AG20443 (cell line): ENCODE measurements at regions not wholly inside any gene's neighbourhood (a gene's known extent, or its start where the extent isn't known, plus 50 kb on each side); places are given as distances from the start of the nearest gene placed in this dataset.
A peak's percentile ranks its signal among the peaks of the same experiment; 100 is the strongest.
"Not testable (repeated sequence)": the region's sequence is repeated elsewhere in the genome, so short reads cannot be mapped to it uniquely, and the experiment has no call there.

Experiments
- DNase-seq: peaks from one replicate; pipeline ENCODE4 v3.0.0; 2012; ENCODE audit warnings: low spot score, mixed read lengths

DNA sequence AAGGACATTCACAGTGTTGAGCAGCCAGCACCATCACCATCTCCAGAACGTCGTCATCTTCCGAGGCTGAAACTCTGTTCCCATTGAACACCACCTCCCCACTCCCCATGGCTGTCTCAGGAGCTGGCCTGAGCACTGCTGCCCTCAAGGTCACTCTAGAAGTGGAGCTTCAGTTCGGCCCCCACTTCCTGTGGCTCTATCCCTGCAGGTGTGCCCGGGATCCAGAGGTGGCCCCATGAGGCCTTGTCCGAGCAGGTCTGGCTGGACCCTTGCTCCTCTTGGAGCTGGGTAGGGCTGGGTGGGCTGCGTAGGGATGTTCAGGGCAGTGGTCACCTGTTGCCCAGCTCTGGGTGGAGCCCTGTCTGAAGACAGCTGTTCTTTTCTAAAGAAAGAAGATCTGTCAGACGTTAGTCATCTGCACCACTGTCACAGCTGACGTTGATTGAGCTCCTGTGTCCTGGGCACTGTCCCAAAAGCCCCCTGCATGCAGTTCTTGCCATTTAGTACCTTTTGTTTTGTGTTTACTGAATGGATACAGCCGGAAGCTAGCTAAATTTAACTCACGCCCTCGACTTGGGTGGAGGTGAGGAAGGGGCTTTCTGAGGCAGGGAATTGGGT, 75.5 kb upstream of the CLDN5 start:
- no peak for DNase-seq

DNA sequence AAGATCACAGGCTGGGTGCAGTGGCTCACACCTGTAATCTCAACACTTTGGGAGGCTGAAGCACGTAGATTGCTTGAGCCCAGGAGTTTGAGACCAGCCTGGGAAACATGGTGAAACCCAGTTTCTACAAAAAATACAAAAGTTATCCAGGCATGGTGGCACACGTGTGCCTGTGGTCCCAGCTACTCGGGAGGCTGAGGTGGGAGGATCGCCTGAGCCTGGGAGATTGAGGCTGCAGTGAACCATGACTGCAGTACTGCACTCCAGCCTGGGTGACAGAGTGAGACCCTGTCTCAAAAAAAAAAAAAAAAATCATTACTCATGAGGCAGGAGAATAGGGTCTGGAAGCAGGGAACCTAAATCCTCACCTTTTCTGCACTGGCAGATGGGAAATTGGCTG, 79.1 kb upstream of the CLDN5 start:
- DNase-seq, result not testable (repeated sequence)

DNA sequence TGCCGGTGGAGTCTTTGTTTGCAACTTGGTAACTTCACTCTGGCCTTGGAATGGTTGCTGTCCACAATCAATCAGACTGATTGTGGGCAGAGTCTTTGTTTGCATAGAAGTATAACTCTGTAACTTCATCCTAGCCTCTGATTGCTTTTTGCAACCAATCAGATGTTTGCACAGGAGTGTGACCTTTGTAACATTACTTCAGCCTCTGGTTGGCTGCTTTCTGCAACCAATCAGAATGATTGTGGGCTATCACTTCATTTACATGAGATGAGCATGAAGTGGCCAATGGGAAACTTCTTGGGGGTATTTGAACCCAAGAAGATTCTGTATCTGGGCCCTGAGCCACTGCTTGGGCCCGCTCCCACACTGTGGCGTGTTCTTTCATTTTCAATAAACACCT, 79.6 kb upstream of the CLDN5 start:
- no peak for DNase-seq

DNA sequence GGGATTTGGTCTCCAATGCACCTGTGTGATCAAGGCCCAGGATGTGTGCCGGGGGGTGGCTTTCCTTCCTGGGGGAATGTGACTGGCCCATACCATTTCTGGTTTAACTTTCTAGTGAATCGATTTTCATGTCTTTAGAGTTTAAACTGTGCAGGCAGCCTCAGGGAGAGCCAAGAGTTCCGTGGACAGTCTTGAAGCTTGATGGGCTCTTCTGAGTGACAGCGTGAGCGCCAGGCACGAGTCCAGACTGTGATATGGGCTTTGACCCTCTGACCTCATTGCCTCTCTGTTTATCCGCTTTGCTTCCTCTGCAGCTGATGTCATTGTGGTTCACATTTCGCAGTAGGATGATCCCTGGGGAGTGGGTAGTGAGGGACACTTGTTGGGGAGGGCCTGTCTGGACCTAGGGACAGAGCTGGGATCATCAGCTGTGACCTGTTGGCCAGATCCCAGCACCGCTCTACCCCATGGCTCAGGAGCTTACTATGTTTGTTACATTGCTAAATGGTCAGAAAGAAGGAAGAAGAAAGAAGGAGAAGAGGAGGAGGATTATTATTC, 80.6 kb upstream of the CLDN5 start:
- DNase-seq, result no peak

DNA sequence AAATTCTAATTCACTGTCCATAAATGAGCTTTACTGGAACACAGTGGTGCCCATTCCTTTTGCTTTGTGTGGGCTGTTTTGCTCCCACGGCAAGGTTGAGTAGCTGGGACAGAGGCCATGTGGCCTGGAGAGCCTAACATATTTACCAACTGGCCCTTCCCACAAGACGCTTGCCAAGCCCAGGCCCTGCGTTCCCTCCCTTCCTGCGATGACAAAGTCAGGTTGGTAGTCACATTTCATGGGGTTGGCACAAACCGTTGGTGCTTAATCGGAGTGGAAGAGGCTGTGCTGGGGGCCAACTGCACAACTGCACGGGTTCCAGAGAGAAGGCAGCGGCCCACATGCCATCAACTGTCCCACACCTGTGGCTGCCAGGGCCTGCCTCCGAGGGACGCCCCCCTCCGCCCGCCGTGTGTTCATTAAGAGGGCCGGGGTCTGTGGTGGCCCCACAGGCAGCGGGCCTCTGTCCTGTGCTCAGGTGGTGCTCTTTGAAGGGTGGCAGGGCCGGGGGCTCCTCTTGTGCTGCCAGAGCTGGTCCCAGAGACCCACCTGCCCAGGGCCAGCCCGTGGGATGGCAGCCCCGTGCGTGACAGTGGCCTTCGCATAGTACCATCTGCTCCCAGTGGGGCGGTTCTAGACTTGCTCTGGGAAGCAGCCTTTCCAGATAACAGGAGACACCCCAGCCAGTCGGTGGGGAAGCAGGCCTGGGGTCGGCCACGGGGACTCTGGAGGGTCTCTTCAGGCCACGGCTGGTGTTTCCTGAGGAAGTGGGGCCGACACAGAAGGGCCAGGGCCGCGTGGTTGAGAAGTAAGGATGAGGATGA, 81.5 kb upstream of the CLDN5 start:
- no peak for DNase-seq

DNA sequence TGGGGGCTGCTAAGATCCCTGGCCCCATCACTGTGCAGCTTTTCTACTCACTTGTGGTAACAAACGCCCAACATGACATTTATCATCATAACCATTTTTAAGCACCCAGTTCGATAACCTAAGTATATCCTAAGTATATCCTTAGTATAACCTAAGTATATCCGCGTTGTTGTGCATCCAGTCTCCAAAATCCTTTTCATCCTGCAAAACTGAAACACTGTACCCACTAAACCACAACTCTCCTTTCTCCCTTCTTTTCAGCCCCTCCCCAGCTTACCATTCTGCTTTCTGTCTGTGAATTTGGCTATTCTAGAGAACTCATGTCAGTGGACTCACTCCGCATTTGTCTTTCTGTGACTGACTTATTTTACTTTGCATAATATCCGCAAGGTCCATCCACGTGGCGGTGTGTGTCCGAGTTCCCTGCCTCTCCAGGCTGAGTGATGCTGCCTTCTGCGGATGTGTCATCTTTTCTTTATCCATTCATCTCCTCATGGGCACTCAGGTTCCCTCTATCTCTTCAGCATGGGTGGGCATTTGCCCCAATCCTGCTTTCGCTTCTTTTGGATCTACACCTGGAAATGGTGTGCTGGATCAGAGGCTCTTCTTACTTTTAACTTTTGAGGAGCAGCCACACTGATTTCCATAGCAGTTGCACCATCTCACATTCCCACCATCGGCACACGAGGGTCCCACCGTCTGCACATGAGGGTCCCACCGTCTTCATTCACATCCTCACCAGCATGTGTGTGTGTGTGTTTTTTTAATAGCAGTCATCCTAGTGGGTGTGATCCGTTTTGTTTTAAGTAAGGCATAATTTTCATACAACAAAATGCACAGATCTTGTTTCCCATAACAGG, 82.4 kb upstream of the CLDN5 start:
- DNase-seq, result no peak

DNA sequence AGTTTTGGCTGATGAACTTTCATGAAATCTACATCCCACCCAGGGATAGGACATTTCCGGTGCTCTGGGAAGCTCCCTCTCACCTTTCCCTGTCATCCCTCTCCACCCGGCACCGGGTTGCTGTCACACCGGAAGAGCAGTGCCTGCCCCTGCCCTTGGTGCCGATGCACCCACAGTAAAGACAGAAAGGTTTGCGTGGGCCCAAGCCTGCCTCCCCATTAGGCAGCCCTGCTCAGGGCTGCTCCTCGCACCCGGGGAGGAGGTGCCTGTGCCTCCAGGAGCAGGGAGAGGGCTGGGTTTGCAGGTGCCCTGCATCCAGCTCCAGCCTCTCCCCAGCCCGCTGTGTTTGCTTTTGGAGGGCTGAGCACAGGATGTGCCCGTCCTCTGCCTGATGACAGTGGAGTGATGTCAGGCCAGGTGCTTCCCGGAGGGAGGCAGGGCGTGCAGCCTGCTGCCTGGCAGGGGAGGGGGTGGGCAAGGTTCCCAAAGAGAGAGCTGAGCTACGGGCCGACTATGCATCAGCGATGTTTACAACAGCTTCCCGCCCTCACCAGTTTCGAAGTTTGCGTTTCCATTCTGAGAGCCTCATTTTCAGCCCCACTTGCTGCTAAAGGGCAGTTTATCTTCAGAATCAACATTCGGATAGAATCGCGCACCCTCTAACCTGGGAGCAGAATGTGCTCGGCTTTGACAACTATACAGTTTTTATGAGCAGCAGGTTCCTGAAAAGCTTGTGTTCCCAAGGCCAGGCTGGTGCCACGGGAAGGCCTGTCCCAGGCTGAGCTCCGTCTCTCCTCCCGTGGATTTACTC, 83.2 kb upstream of the CLDN5 start:
- no peak for DNase-seq

DNA sequence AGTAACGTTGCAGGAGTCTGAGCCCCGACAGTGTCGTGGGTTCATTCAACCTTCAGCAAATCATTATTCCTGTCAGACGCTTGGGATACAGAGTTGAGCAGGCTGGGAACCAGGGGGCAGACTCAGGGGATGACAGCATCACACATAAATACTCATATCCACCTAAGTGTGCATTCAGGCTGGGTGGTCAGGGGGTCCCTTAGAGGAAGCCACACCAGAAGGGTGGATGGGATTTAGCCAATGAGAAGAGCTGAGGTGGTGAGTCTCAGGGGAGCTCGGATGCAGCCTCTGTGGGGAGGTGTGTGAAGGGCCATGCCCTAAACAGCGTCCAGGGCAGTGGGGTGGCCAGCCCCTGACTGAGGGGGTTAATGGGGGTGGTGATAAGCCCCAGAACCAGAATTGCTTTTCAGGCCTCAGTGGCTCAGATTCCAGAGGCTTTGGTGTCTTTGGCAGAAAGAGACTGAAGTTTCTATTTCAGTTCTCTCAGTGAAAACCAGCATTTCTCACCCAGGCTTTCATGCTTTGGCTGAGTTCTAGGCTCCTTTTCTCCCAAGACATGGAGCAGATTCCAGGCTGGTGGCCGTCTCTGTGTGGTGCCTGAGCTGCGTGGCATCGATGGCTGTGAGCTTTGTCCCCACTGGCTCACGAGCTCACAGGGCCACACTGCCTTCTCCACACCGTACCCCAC, 83.9 kb upstream of the CLDN5 start:
- DNase-seq, result no peak

DNA sequence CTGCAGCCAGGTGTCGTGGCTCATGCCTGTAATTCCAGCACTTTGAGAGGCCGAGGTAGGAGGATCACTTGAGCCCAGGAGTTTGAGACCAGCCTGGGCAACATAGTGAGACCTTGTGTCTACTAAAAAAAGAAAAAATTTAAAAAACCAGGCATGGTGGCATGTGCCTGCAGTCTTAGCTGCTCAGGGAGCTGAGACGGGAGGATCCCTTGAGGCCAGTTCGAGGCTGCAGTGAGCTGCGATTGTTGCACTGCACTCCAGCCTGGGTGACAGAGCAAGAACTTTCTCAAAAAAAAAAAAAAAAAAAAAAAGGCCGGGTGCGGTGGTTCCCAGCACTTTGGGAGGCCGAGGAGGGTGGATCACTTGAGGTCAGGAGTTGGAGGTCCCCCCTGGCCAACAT, 85.5 kb upstream of the CLDN5 start:
- DNase-seq, result not testable (repeated sequence)

DNA sequence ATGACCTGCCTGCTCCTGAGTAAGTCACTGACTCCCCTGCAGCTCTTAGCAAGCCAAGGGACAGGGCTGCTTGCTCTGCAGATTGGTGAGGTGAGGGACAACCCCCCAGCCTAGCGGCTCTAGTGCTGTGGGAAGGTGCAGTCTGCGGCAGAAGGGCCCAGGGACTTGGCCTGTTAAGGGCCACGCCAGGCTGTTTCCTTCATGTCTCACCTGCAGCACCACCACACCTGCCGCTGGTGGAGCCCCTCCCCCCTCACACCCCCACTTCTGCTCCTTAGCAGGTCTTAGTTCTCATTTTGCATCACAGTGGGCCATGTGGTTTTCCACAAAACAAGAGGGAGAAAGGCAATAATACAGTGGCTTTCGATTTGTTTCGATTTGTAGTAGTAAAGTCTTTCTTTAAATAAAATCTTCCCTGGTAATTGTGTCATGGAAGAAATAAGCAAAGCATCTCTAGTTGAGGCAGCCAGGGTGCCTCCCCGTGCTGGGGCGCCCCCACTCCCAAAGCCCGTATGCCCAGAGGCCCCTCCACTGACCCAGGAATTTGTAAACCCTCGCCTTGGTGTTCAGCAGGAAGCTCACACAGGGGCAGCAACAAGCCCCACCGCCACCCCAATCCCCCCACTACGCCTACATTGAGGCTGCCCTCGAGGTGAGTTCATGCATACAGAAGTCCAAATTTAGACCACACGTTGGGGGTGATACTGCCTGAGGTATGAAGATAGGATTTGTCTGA, 86.5 kb upstream of the CLDN5 start:
- DNase-seq, result no peak

DNA sequence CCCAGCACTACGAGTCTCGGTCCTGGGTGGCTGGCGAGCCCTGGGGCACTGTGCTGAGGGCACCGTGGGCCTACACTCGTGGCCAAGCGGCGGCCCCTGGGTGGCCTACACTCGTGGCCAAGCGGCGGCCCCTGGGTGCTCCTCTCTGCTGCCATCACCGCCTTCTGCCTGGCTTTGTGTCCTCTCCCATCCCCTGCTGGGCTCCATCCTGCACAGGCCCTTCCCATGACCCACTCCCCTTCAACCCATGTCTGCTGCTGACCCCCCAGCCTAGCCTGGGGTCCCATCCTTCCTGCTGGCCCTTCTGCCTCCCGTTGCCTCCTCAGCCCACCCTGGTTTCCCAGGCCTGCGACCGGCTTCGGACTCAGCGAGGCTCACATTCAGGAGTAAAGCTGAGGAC, 87.4 kb upstream of the CLDN5 start:
- DNase-seq, result no peak

DNA sequence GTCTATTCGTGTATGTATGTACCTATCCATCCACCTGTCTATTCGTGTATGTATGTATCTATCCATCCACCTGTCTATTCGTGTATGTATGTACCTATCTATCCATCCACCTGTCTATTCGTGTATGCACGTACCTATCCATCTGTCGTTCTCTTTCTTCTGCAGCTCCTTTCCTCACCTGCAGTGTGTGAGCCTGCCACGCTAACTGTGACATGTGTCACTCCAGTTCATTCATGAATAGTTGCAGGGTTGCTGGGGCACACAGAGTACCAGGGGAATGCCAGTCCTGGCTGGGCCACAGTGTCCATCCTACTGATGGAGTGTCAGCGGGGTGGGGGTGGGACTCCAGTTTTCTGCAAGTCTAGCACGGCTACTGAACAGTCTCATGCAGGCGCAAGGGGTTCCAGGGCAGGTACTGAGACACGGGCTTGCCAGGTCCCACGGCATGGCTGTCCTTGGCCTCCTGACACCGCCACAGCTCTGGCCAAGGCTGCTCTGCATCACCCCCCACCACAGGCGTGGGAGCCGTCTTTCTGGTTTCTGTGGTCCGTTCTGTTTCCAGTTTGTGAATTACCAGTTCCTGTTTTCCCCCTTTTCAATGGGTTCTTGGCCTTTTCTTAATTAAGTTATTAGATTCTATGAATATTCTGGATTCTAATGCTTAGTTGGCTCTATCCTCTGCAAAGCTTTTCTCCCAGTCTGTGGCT, 88.8 kb upstream of the CLDN5 start:
- DNase-seq, result peak; percentile 7

DNA sequence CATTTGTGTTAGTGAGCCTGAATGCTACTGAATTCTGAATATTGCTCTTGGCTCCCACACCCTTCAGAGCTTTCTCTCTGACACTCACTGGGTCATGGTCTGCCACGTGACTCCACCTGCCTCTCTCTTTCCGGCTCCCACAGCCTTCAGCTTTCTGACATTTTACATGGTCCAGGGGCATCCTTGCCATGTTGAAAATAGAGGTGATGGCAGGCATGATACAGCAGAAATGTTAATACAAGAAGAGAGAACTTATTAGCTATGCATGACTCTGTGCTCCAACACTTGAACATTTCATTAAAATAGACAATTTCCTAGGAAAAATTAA, 90.3 kb upstream of the CLDN5 start:
- DNase-seq, result no peak

DNA sequence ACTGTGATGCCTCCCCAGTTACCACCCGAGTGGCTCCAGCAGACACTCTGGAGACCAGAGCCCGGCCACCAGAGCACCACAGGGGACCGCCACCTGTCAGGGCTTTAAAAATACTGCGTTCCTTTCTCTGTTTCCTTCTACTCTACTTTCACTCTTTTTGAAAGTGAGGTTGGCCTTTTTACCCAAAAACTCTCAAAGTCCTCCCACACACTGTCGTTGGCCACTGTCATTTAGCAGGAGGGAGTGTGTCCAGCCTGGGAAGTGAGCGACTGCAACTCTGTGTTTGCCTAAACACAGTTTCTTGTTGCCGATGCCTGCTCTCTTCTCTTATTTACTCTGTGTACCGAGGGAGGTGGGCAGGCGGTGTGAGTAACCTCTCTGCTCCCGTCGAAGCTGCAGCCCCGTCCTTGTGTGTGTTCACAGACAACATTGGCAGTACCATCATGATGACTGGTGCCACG, 90.8 kb upstream of the CLDN5 start:
- DNase-seq, result no peak

DNA sequence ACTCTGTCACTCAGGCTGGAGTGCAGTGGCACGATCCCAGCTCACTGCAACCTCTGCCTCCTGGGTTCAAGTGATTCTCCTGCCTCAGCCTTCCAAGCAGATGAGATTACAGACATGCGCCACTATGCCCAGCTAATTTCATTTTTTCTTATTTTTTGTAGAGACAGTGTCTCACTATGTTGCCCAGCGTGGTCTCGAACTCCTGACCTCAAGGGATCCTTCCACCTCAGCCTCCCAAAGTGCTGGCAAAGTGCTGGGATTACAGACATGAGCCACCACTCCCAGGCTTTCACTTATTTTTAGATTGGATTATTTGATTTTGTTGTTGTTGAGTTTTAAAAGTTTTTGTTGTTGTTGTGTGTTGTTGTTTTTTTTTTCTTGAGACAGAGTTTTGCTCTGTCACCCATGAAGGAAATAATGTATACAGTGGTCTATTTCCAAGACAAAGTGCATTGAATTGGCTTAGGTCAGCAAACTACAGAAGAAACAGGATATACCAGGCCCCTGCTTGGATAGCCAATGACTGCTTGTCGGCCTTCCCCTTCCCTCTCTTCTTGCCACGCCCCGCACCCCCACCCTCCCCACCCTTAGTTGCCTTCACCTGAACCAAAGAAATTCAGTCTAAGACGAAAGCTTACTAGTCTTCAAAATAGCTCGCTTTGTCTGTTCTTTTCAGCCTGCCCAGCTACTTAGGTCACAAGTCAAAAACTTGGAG, 91.8 kb upstream of the CLDN5 start:
- DNase-seq, result no peak

DNA sequence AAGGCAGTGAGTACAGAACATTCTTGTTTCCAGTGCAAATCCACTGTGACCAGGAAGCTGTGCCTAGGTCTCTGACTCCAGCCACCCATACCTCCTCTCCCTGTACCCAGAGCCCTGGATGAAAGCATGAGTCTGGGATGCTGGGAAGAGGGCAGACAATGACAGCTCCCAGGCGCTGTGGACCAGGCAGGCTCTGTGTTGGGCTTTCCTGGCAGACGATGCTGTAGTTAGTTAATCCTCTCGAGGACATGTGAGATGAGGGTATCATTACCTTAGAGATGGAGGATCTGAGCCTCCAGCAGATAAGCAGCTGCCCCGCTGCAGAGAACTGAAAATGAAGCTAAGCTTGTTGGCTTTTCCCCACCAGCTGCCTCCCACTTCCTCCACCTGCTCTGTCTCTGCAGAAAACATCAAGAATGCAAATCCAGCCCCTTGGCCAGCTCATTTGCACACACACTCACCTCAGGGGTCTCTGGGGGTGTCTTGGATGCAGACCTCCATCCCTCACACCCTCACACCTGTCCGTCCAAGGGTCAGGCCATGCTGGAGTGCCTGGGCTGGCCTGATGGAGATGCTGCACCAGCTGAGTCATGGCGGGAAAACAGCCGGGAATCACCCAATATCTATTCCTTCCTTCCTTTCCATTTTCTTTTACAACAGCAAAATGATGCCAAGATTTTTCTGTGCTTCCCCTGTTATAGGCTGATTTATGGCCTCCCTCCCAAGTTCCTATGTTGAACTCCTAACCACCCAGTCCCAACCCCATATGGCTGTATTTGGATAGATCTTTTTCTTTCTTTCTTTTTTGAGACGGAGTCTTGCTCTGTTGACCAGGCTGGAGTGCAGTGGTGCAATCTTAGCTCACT, 94.9 kb upstream of the SEPTIN5 start:
- no peak for DNase-seq

DNA sequence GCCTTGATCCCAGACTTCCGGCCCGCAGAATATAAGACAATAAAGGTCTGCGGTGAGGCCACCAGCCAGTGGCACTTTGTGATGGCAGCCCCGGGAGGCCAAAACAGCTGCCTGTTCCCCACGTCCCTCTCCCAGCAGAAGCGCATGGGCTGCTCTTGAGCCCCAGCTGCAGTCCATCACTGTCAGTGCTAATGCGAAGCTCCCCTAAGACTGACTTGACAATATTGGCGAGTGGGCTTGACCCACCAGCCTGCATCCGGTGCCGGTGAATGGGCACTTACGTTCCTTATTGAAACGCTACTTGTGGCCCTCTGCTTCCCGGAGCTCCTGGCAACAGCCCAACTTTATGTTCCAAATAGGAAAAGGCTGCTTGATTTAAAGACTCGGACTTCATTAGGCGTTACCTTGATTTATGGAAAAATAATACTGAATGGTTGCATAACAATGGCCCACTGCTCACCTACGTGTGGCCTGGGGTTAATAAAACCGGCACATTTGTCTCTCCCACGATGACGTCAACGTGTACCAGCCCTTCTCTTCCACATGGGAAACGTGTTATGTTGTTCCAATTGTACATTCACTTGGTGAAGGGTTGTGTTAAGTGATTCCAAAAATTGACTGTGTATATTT, 93.4 kb upstream of the SEPTIN5 start:
- DNase-seq, result no peak
